GM08714 (cell line): ENCODE measurements at regions not wholly inside any gene's neighbourhood (a gene's known extent, or its start where the extent isn't known, plus 50 kb on each side); places are given as distances from the start of the nearest gene placed in this dataset.

ENCODE experiments used
- H3K4me3 ChIP-seq: fragments of 200-500 bp; sonication (Bioruptor generic); 2 replicates; pipeline ENCODE4 v1.5.1; 2014; ENCODE audit warnings: mild to moderate bottlenecking, low read length, inconsistent platforms
- ZNF274 ChIP-seq: IDR thresholded peaks from 2 replicates; pipeline ENCODE4 v1.6.1; 2012; ENCODE audit warnings: mild to moderate bottlenecking, low read depth, low read length

DNA sequence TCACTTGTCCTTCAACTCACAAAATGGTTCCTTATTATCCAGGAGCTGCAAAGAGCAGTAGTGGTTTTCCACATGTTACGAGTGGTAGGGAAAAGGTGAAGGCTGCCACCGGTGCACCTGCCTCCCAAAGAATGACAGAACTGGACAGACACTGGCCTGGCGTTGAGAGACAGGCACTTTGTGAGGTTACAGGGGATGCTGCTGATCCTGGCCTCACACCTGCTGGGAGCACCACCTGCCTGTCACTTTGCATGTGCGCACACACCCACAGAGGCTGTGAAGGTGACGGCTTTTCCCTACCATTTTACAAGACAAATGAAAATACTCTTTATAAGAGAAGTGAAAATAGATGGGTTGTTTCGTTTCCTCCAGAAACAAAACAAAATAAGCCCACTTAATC, 175.3 kb upstream of the B3GAT1 start:
- no peak overlapping the region for H3K4me3 ChIP-seq
- no peak for TF ChIP-seq ZNF274

DNA sequence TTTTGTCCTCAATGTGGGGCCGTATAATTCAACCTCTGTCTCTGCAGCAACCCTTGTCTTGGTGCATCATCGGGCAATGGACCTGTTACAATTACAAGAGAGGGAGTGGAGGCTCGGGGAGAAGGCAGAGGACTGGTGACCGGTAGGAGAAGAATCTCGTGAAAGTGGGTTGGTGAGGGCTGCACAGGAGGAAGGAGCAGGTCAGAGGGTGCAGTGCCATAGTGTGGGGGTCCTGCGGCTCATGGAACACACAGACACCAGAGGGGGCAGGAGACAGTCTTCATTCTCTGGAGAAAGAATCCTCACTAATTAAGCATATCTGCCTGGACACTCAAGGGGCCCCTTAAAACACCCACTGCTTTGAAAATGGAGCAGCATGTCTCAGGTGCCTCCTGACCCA, 174.7 kb upstream of the B3GAT1 start:
- H3K4me3 ChIP-seq = no peak overlapping the region
- no peak for TF ChIP-seq ZNF274

- no peak overlapping the region for H3K4me3 ChIP-seq
- no peak for TF ChIP-seq ZNF274
Measured at GRCh38 chr11:134585666-134586610, 173.9 kb upstream of the B3GAT1 start.

GRCh38 chr11:134584706-134585445, 172.8 kb upstream of the B3GAT1 start:
- H3K4me3 ChIP-seq = no peak overlapping the region
- no peak for TF ChIP-seq ZNF274

DNA sequence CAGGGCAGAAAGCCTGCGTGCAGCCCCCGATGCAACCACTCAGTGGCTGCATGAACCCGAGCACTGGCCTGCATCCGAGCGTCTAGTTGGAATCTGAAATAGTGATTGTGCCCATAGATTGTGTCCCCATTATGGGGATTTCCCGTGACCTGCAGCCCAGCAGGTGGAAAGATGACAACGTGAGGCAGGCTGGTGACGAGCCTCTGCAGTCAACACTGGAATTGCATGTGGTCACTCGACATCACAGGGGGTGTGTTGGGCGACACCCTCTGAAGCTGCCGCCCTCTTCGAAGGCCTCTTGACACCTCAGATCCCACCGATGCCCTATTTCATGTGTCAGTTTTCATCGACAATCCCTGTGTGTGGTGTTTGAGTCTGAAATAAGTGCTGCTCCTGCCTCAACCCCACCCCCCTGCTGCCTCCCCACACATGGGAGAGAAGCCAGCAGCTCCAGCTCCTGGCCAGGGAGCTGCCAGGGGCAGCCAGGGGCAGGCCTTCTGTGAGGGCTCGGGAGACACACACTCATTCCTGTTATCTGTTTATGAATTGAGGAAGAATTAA, 172.0 kb upstream of the B3GAT1 start:
- no peak for TF ChIP-seq ZNF274
- H3K4me3 ChIP-seq = no peak overlapping the region

GRCh38 chr11:134583397-134583990, 171.5 kb upstream of the B3GAT1 start:
- no peak for TF ChIP-seq ZNF274
- no peak overlapping the region for H3K4me3 ChIP-seq

DNA sequence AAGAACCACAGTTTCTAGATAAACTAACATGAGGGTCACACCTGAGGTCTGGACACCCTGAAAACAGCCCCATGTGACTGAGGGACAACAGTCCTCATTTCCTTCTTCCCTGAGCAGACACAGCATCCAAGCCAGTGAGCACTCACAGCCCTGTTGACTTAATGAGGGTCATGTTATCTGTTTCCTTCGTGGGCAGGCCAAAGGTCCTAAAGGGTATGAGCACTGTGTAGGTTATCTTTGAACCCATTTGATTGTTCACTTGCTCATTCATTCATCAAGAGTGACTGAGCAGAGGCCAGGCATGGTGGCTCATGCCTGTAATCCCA, 170.7 kb upstream of the B3GAT1 start:
- TF ChIP-seq ZNF274 = no peak
- no peak overlapping the region for H3K4me3 ChIP-seq

DNA sequence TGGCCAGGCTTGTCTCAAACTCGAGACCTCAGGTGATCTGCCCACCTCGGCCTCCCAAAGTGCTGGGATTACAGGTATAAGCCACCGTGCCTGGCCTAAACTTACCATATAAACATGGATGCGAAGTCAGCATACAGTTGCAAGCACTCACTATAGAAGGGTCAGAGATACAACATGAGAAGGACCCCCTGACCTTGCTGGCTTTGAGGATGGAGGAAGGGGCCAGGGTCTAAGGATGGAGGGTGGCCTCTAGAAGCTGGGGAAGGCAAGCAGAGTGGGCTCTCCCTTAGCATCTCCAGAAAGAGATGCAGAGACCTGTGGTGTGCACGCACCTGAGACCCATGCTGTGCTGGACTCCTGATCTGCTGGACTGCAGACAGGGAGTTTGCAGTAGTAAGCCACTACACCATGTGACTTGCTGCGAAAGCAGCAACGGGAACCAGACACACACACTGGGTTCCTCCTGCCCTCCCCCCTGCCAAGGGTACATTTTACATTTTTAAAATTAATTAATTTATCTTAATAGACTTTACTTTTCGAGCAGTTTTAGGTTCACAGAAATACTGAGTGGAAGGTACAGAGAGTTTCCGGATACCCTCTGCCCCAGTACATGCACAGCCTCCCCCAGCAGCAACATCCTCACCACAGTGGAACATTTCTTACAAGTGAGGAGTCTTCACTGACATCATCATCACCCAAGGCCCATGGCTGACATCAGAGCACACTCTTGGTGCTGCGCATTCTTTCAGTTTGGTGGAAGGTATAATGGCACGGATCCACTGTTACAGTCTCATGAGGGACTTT, 170.1 kb upstream of the B3GAT1 start:
- TF ChIP-seq ZNF274 = no peak
- H3K4me3 ChIP-seq = no peak overlapping the region

DNA sequence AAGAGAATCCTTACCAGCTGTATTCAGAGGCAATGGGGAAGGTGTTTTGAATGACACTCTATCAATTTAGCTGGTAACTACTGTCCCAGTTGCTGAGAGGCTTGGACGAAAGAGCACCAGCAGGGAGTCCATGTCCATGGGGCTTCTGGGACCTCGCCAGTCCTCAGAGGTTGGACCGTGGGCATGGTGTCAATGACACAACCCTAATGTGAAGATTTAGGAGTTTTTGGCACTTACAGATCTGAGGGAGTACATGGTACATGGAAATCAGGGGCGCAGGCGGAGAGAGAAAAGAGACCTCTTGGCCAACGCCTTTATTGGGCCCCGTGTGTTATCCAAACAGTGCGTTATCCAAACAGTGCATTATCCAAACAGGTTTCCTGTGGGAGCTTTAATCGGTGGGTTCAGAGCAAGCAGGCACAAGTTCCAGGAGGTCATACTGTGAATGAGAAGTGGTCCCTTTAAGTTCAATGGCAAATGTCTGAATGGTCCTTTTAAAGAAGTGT, 169.1 kb upstream of the B3GAT1 start:
- H3K4me3 ChIP-seq = no peak overlapping the region
- no peak for TF ChIP-seq ZNF274

- H3K4me3 ChIP-seq = no peak overlapping the region
- TF ChIP-seq ZNF274 = no peak
Measured at GRCh38 chr11:134580610-134580975, 168.6 kb upstream of the B3GAT1 start.

GRCh38 chr11:134579724-134580609, 167.9 kb upstream of the B3GAT1 start:
- TF ChIP-seq ZNF274 = no peak
- H3K4me3 ChIP-seq = no peak overlapping the region

GRCh38 chr11:134578807-134579723, 167.0 kb upstream of the B3GAT1 start:
- TF ChIP-seq ZNF274 = no peak
- H3K4me3 ChIP-seq = no peak overlapping the region
